SK-N-SH treated with all-trans-retinoic acid at 6 μM for 48 hours (cell line): ENCODE measurements at regions not wholly inside any gene's neighbourhood (a gene's known extent, or its start where the extent isn't known, plus 50 kb on each side); places are given as distances from the start of the nearest gene placed in this dataset.
A peak's percentile ranks its signal among the peaks of the same experiment; 100 is the strongest.

ENCODE experiments used
- ATAC-seq: fragments of 200-7000 bp; cut with Tn5 transposase; 3 replicates; pipeline ENCODE4 v1.9.1; 2020; ENCODE audit warnings: mild to moderate bottlenecking, moderate library complexity
- ARNTL ChIP-seq: fragments of 450-650 bp; formaldehyde crosslinking; IDR thresholded peaks from 2 replicates; pipeline ENCODE4 v1.5.0; 2020; ENCODE audit warnings: low read depth, mild to moderate bottlenecking, moderate library complexity, borderline replicate concordance
- BACH2 ChIP-seq: fragments of 250-450 bp; sonication (Bioruptor Pico); IDR thresholded peaks from 2 replicates; pipeline ENCODE4 v1.9.0; 2021; ENCODE audit warnings: mild to moderate bottlenecking, borderline replicate concordance
- CSDC2 ChIP-seq: fragments of 250-450 bp; sonication (Bioruptor Pico); IDR thresholded peaks from 2 replicates; pipeline ENCODE4 v1.5.0; 2020; ENCODE audit warnings: mild to moderate bottlenecking, moderate library complexity
- CSRNP3 ChIP-seq: fragments of 250-450 bp; sonication (Bioruptor Pico); IDR thresholded peaks from 2 replicates; pipeline ENCODE4 v1.5.1; 2021; ENCODE audit warnings: mild to moderate bottlenecking, moderate library complexity
- ESRRG ChIP-seq: fragments of 250-450 bp; sonication (Bioruptor Pico); IDR thresholded peaks from 2 replicates; pipeline ENCODE4 v1.6.1; 2021; ENCODE audit warnings: mild to moderate bottlenecking
- GLIS3 ChIP-seq: fragments of 250-450 bp; sonication (Bioruptor Pico); IDR thresholded peaks from 2 replicates; pipeline ENCODE4 v1.5.0; 2020; ENCODE audit warnings: mild to moderate bottlenecking, moderate library complexity
- ISL1 ChIP-seq: fragments of 250-450 bp; sonication (Bioruptor Pico); IDR thresholded peaks from 2 replicates; pipeline ENCODE4 v2.1.2; 2022; ENCODE audit warnings: mild to moderate bottlenecking, moderate library complexity
- OSR1 ChIP-seq: fragments of 250-450 bp; sonication (Bioruptor Pico); IDR thresholded peaks from 2 replicates; pipeline ENCODE4 v1.8.0; 2022; ENCODE audit warnings: moderate library complexity, mild to moderate bottlenecking, inconsistent platforms
- PATZ1 ChIP-seq: fragments of 250-450 bp; sonication (Bioruptor Pico); IDR thresholded peaks from 2 replicates; pipeline ENCODE4 v1.8.0; 2020; ENCODE audit warnings: mild to moderate bottlenecking, moderate library complexity, borderline replicate concordance
- PPARA ChIP-seq: fragments of 250-450 bp; sonication (Bioruptor Pico); IDR thresholded peaks from 2 replicates; pipeline ENCODE4 v1.5.0; 2020; ENCODE audit warnings: mild to moderate bottlenecking, borderline replicate concordance
- SNAI2 ChIP-seq: fragments of 250-450 bp; sonication (Bioruptor Pico); IDR thresholded peaks from 2 replicates; pipeline ENCODE4 v1.5.0; 2020; ENCODE audit warnings: mild to moderate bottlenecking, moderate library complexity
- TCF4 ChIP-seq: fragments of 250-450 bp; sonication (Bioruptor Pico); IDR thresholded peaks from 2 replicates; pipeline ENCODE4 v1.8.0; 2021; ENCODE audit warnings: mild to moderate bottlenecking, moderate library complexity, borderline replicate concordance
- TOX ChIP-seq: fragments of 250-450 bp; sonication (Bioruptor Pico); IDR thresholded peaks from 2 replicates; pipeline ENCODE4 v1.8.0; 2021; ENCODE audit warnings: mild to moderate bottlenecking, moderate library complexity, borderline replicate concordance
- ZC3H10 ChIP-seq: fragments of 250-450 bp; sonication (Bioruptor Pico); IDR thresholded peaks from 2 replicates; pipeline ENCODE4 v1.5.1; 2021; ENCODE audit warnings: mild to moderate bottlenecking, moderate library complexity
- ZFP3 ChIP-seq: fragments of 250-450 bp; sonication (Bioruptor Pico); IDR thresholded peaks from 2 replicates; pipeline ENCODE4 v1.5.0; 2020; ENCODE audit warnings: mild to moderate bottlenecking, moderate library complexity
- ZFP30 ChIP-seq: fragments of 450-650 bp; formaldehyde crosslinking; IDR thresholded peaks from 2 replicates; pipeline ENCODE4 v1.5.0; 2022; ENCODE audit warnings: mild to moderate bottlenecking, moderate library complexity
- ZNF565 ChIP-seq: fragments of 450-650 bp; formaldehyde crosslinking; conservative IDR thresholded peaks from 2 replicates; pipeline ENCODE4 v1.5.0; 2020; ENCODE audit warnings: low read depth, mild to moderate bottlenecking, moderate library complexity
- ZNF70 ChIP-seq: fragments of 450-650 bp; formaldehyde crosslinking; IDR thresholded peaks from 2 replicates; pipeline ENCODE4 v1.5.0; 2020; ENCODE audit warnings: mild to moderate bottlenecking, moderate library complexity
- ZNF8 ChIP-seq: fragments of 450-650 bp; formaldehyde crosslinking; IDR thresholded peaks from 2 replicates; pipeline ENCODE4 v1.5.0; 2020; ENCODE audit warnings: mild to moderate bottlenecking, moderate library complexity
- TF ChIP-seq, protein P1 (sequence below): fragments of 250-450 bp; sonication (Bioruptor Pico); IDR thresholded peaks from 2 replicates; pipeline ENCODE4 v1.5.0; 2020; ENCODE audit warnings: mild to moderate bottlenecking, moderate library complexity
- TF ChIP-seq, protein P2 (sequence below): fragments of 250-450 bp; sonication (Bioruptor Pico); IDR thresholded peaks from 2 replicates; pipeline ENCODE4 v1.8.0; 2021; ENCODE audit warnings: low read depth, mild to moderate bottlenecking, moderate library complexity, borderline replicate concordance

DNA sequence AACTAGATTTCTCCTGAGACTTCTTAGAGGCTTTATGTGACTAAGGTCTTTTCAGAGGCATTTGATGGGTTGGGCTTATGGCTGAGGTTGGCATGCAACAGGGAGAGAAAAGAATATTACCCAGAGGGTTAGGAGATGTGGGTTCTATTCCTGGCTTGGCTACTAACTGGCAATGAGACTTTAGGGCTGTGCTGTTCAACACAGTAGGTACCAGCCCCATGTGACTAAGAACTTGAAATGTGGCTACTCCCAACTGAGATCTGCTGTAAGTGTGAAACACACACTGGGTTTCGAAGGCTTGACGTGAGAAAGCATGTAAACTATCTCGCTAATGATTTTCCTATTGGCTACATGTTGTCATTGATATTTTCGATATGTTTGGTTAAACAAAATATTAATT lies 324.9 kb upstream of the SLC14A2 start:
- TF ChIP-seq PATZ1 (no peak), ZFP3 (CRISPR knock-in tag) (no peak), ZNF8 (CRISPR knock-in tag) (no peak), BACH2 (CRISPR knock-in tag) (no peak), CSDC2 (CRISPR knock-in tag) (no peak)
- ATAC-seq = no peak

GRCh38 chr18:45291621-45292615 lies 323.4 kb upstream of the SLC14A2 start:
- peak; percentile 67; the same call in 1 of the 2 replicates for TF ChIP-seq ZC3H10
- TF ChIP-seq CSRNP3 = no peak
- TF ChIP-seq TCF4 (CRISPR knock-in tag) = no peak
- TF ChIP-seq ZFP3 (CRISPR knock-in tag) = no peak
- no peak for TF ChIP-seq ZNF70
- no peak for TF ChIP-seq PATZ1
- TF ChIP-seq GLIS3 (CRISPR knock-in tag) = no peak
- TF ChIP-seq ZNF8 (CRISPR knock-in tag) = no peak
- TF ChIP-seq, protein P1, sequence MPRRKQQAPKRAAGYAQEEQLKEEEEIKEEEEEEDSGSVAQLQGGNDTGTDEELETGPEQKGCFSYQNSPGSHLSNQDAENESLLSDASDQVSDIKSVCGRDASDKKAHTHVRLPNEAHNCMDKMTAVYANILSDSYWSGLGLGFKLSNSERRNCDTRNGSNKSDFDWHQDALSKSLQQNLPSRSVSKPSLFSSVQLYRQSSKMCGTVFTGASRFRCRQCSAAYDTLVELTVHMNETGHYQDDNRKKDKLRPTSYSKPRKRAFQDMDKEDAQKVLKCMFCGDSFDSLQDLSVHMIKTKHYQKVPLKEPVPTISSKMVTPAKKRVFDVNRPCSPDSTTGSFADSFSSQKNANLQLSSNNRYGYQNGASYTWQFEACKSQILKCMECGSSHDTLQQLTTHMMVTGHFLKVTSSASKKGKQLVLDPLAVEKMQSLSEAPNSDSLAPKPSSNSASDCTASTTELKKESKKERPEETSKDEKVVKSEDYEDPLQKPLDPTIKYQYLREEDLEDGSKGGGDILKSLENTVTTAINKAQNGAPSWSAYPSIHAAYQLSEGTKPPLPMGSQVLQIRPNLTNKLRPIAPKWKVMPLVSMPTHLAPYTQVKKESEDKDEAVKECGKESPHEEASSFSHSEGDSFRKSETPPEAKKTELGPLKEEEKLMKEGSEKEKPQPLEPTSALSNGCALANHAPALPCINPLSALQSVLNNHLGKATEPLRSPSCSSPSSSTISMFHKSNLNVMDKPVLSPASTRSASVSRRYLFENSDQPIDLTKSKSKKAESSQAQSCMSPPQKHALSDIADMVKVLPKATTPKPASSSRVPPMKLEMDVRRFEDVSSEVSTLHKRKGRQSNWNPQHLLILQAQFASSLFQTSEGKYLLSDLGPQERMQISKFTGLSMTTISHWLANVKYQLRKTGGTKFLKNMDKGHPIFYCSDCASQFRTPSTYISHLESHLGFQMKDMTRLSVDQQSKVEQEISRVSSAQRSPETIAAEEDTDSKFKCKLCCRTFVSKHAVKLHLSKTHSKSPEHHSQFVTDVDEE (CRISPR knock-in tag) = no peak
- TF ChIP-seq ZFP30 (CRISPR knock-in tag) = no peak
- TF ChIP-seq PPARA (CRISPR knock-in tag) = no peak
- peak; percentile 45; the same call in 1 of the 2 replicates for TF ChIP-seq ISL1
- TF ChIP-seq SNAI2 (CRISPR knock-in tag) = no peak
- TF ChIP-seq BACH2 (CRISPR knock-in tag) = no peak
- TF ChIP-seq ESRRG = no peak
- TF ChIP-seq ARNTL = no peak
- peak; percentile 47 for ATAC-seq

- no peak for TF ChIP-seq ZNF565
- TF ChIP-seq, protein P1 (CRISPR knock-in tag) = no peak
- no peak for TF ChIP-seq CSDC2 (CRISPR knock-in tag)
- TF ChIP-seq ARNTL = no peak
- no peak for TF ChIP-seq SNAI2 (CRISPR knock-in tag)
- no peak for TF ChIP-seq TCF4 (CRISPR knock-in tag)
- TF ChIP-seq OSR1 (CRISPR knock-in tag) = no peak
- no peak for TF ChIP-seq TOX (CRISPR knock-in tag)
- no peak for TF ChIP-seq BACH2 (CRISPR knock-in tag)
- TF ChIP-seq ESRRG = no peak
- TF ChIP-seq, protein P2, sequence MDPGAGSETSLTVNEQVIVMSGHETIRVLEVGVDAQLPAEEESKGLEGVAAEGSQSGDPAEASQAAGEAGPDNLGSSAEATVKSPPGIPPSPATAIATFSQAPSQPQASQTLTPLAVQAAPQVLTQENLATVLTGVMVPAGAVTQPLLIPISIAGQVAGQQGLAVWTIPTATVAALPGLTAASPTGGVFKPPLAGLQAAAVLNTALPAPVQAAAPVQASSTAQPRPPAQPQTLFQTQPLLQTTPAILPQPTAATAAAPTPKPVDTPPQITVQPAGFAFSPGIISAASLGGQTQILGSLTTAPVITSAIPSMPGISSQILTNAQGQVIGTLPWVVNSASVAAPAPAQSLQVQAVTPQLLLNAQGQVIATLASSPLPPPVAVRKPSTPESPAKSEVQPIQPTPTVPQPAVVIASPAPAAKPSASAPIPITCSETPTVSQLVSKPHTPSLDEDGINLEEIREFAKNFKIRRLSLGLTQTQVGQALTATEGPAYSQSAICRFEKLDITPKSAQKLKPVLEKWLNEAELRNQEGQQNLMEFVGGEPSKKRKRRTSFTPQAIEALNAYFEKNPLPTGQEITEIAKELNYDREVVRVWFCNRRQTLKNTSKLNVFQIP = no peak
- no peak for TF ChIP-seq CSRNP3
- TF ChIP-seq, all 23 proteins: peak for 0
- no peak for ATAC-seq
These were observed 319.9 kb upstream of the SLC14A2 start for GRCh38 chr18:45295388-45295787.
